HepG2 (cell line): ENCODE measurements at regions not wholly inside any gene's neighbourhood (a gene's known extent, or its start where the extent isn't known, plus 50 kb on each side); places are given as distances from the start of the nearest gene placed in this dataset.

Source experiments
- ATAC-seq: fragments of 200-7000 bp; cut with Tn5 transposase; 3 replicates; pipeline ENCODE4 v1.9.1; 2020; ENCODE audit warnings: mild to moderate bottlenecking, moderate library complexity
- BruUV-seq: library from RNA; stranded (reverse); fragments of 400-500 nt; replicated peaks from 2 replicates; lab custom pipeline; 2021; lab: Mats Ljungman, UMichigan
- CTCF ChIA-PET: fragments of 300-600 bp; formaldehyde crosslinking; extraction: SDS; loops from one replicate; lab custom pipeline; 2021; ENCODE audit warnings: low total read pairs, inconsistent platforms, low intra/inter-chr PET ratio; lab: Yijun Ruan, JAX
- POLR2A ChIA-PET: fragments of 350-600 bp; sonication (Branson Sonifier 250); formaldehyde crosslinking; loops from one replicate; lab custom pipeline; 2020; ENCODE audit warnings: antibody characterized with exemption, inconsistent platforms; lab: Yijun Ruan, JAX
- DNase-seq: peaks from one replicate; pipeline ENCODE4 v3.0.0-alpha.2; 2015; ENCODE audit warnings: low spot score
- FAIRE-seq: peaks from 3 replicates; lab custom pipeline; 2011; peaks lifted over from hg19 to GRCh38; lab: Jason Lieb, UNC
- H2AFZ ChIP-seq: one replicate; pipeline ENCODE4 v1.6.1; 2011; ENCODE audit warnings: low read length, inconsistent platforms
- H3K27ac ChIP-seq: fragments of 300-600 bp; 3 replicates; pipeline ENCODE4 v1.8.0; 2011; ENCODE audit warnings: mixed run types, mild to moderate bottlenecking, mixed read lengths, low read length, inconsistent platforms; ENCODE audit not compliant: insufficient read depth; ENCODE audit errors: extremely low read length
- H3K27me3 ChIP-seq, 2 experiments: fragments of 200-600 bp in 1 of 2; 2 replicates in 1 of 2; 3 replicates in 1 of 2; pipeline versions ENCODE4 v1.6.0 to v1.8.0; 2011; ENCODE audit warnings: low read length in 2 of 2, mild to moderate bottlenecking in 2 of 2, moderate library complexity in 2 of 2, inconsistent platforms in 1 of 2; ENCODE audit not compliant: insufficient read depth in 2 of 2, control insufficient read depth in 1 of 2
- H3K36me3 ChIP-seq, 2 experiments: fragments of 200-600 bp in 1 of 2; replicated peaks in 1 of 2; 2 replicates in 1 of 2; 3 replicates in 1 of 2; pipeline versions ENCODE4 v1.5.1 to v1.8.0; 2011; ENCODE audit warnings: low read length in 2 of 2, inconsistent platforms in 1 of 2; ENCODE audit not compliant: insufficient read depth in 2 of 2, control insufficient read depth in 1 of 2
- H3K4me1 ChIP-seq: 2 replicates; pipeline ENCODE4 v1.5.1; 2012; ENCODE audit warnings: low read length, inconsistent platforms; ENCODE audit not compliant: insufficient read depth
- H3K4me2 ChIP-seq: 2 replicates; pipeline ENCODE4 v1.6.0; 2011; ENCODE audit warnings: low read depth, low read length, inconsistent platforms
- H3K4me3 ChIP-seq, 3 experiments: fragments of 200-600 bp in 1 of 3; sonication (generic), shearing (Covaris generic) in 1 of 3; replicated peaks in 1 of 3; 2 replicates each; pipeline ENCODE4 v1.5.1; 2011 to 2016; ENCODE audit warnings: low read length in 3 of 3, inconsistent platforms in 2 of 3, low read depth in 2 of 3, mild to moderate bottlenecking in 2 of 3, control low read depth in 1 of 3, mixed read lengths in 1 of 3; ENCODE audit not compliant: insufficient read depth in 1 of 3
- H3K79me2 ChIP-seq: one replicate; pipeline ENCODE4 v1.6.1; 2011; ENCODE audit warnings: low read length, inconsistent platforms; ENCODE audit not compliant: insufficient read depth
- H3K9ac ChIP-seq: 2 replicates; pipeline ENCODE4 v1.6.0; 2011; ENCODE audit warnings: mild to moderate bottlenecking, low read depth, low read length, inconsistent platforms; ENCODE audit not compliant: insufficient read depth
- H3K9me3 ChIP-seq: 2 replicates; pipeline ENCODE4 v1.5.1; 2012; ENCODE audit warnings: mild to moderate bottlenecking, low read length
- H4K20me1 ChIP-seq: 2 replicates; pipeline ENCODE4 v1.6.0; 2011; ENCODE audit warnings: inconsistent platforms, mild to moderate bottlenecking, low read length, moderate library complexity; ENCODE audit not compliant: insufficient read depth
- GATAD2A ChIP-seq: IDR thresholded peaks from 2 replicates; pipeline ENCODE4 v1.6.1; 2016
- NFKB2 ChIP-seq: sonication (generic); formaldehyde crosslinking; IDR thresholded peaks from 2 replicates; pipeline ENCODE4 v1.4.0; 2020; ENCODE audit warnings: missing genetic modification reagents, borderline replicate concordance
- SIX4 ChIP-seq: sonication (generic); formaldehyde crosslinking; IDR thresholded peaks from 2 replicates; pipeline ENCODE4 v1.4.0; 2020; ENCODE audit warnings: missing genetic modification reagents
- TBL1XR1 ChIP-seq: fragments of 150-350 bp; IDR thresholded peaks from 2 replicates; pipeline ENCODE4 v1.6.1; 2014; ENCODE audit warnings: borderline replicate concordance, low read length; ENCODE audit not compliant: partially characterized antibody
- ZNF761 ChIP-seq: sonication (generic); formaldehyde crosslinking; conservative IDR thresholded peaks from 2 replicates; pipeline ENCODE4 v1.4.0; 2020; ENCODE audit warnings: mild to moderate bottlenecking, missing genetic modification reagents
- WGBS: methylation state at CpG from one replicate; pipeline ENCODE4 v1.1.6; 2017; ENCODE audit warnings: low lambda C conversion rate; 5-methylcytosine and 5-hydroxymethylcytosine counted together
- in situ Hi-C: cut with HindIII; loops from 2 replicates; pipeline ENCODE4 v1.10.0; 2017; ENCODE audit warnings: low pct_unique_long_range_greater_than_20kb; ENCODE audit not compliant: extremely low pct_ligation_motif_present
- intact Hi-C: fragments of 100-400 bp; cut with micrococcal nuclease; formaldehyde crosslinking; loops from one replicate; pipeline ENCODE4 v1.10.0; 2022; ENCODE audit not compliant: unreplicated experiment
- TF ChIP-seq, protein P1 (sequence below): IDR thresholded peaks from 2 replicates; pipeline ENCODE4 v1.6.1; 2016; ENCODE audit warnings: missing biosample characterization, missing genetic modification reagents, low read depth
- TF ChIP-seq, protein P2 (sequence below): IDR thresholded peaks from 2 replicates; pipeline ENCODE4 v1.6.1; 2016; ENCODE audit warnings: control low read depth

DNA sequence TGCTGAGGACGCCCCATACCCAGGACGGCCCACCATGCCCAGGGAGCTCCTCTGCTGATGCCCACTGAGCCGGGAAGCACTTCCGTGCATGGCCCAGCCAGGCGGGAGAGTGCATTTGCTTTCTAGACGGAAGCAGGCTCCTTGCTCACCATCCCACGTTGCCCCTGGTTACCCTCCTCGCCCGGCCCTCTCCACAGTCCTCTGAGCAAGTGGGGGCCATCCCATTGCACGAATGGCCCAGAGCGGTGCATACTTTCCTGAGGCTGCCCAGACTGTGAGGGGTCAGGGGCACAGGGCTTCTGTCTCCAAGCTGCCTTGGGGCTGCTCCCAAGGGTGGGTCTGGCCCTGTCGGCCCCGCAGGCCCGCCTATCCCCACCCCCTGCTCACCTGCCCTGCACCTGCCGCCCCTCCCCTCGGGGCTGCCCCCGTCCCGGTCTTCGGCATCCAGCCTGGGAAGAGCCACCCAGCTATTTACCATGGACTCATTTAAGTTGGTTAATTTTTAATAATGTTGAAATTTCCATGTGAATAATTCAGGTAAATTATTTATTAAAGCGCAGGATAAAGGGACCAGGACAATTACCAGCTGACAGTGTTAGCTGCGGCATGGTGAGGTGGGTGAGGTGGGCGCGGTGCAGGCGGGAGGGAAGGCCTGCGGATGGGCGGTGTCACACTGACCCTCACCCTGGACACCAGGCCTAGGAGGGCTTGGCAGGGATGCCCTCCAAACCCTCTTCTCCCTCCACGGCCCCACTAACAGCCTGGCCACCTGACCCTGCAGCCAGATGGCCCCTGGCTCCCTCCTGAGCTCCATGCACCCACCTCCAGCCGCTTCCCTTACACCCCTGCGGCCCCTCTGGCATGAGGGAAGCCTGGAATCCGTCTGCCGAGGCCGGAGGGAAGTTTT lies 104.4 kb downstream of the MICALL2 start:
- ChIA-PET CTCF (no interaction called here), POLR2A (no interaction called here)
- DNase-seq (no peak), FAIRE-seq (no peak), ATAC-seq (no peak)
- no peak overlapping the region for H3K9ac ChIP-seq
- H2AFZ ChIP-seq, result no peak overlapping the region
- intact Hi-C loops (no loop called here), in situ Hi-C loops (no loop called here)
- H3K27me3 ChIP-seq, result peaks cover 4 to 46% of the 10 kb centered on the region in 2 experiments; a peak in 4 of 5 replicates
- H3K79me2 ChIP-seq, result no peaks in the 10 kb centered on the region
- no peaks in the 10 kb centered on the region for H4K20me1 ChIP-seq
- TF ChIP-seq SIX4 (CRISPR knock-in tag) (no peak), GATAD2A (CRISPR knock-in tag) (no peak), TBL1XR1 (no peak), ZNF761 (CRISPR knock-in tag) (no peak), NFKB2 (no peak)
- TF ChIP-seq, protein P1, sequence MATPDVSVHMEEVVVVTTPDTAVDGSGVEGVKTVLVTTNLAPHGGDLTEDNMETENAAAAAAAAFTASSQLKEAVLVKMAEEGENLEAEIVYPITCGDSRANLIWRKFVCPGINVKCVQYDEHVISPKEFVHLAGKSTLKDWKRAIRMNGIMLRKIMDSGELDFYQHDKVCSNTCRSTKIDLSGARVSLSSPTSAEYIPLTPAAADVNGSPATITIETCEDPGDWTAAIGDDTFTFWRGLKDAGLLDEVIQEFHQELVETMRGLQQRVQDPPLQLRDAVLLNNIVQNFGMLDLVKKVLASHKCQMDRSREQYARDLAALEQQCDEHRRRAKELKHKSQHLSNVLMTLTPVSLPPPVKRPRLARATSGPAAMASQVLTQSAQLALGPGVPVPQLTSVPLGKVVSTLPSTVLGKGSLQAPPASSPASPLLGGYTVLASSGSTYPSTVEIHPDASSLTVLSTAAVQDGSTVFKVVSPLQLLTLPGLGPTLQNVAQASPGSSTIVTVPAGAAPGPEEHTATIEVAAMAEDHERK, result no peak
- TF ChIP-seq, protein P2, sequence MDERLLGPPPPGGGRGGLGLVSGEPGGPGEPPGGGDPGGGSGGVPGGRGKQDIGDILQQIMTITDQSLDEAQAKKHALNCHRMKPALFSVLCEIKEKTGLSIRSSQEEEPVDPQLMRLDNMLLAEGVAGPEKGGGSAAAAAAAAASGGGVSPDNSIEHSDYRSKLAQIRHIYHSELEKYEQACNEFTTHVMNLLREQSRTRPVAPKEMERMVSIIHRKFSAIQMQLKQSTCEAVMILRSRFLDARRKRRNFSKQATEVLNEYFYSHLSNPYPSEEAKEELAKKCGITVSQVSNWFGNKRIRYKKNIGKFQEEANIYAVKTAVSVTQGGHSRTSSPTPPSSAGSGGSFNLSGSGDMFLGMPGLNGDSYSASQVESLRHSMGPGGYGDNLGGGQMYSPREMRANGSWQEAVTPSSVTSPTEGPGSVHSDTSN (CRISPR knock-in tag), result no peak
- H3K4me1 ChIP-seq, result no peaks in the 10 kb centered on the region
- no peak overlapping the region for H3K27ac ChIP-seq
- H3K9me3 ChIP-seq, result no peaks in the 10 kb centered on the region
- no TSS peak for BruUV-seq
- H3K4me3 ChIP-seq, result no peak overlapping the region
- 27% methylated on average over 16 of the region's 32 CpGs for WGBS
- no peak overlapping the region for H3K4me2 ChIP-seq
- no peaks in the 10 kb centered on the region for H3K36me3 ChIP-seq
